ENCODE measurements at regions not wholly inside any gene's neighbourhood (a gene's known extent, or its start where the extent isn't known, plus 50 kb on each side); places are given as distances from the start of the nearest gene placed in this dataset.

- no peak for DNase-seq
Observed at GRCh38 chr7:67406976-67407375, 410.3 kb downstream of the TYW1 start.

GRCh38 chr7:67407392-67408071 lies 410.9 kb downstream of the TYW1 start:
- DNase-seq, result no peak

More at GRCh38 chr7:67406976-67407375, 410.3 kb downstream of the TYW1 start:
- in situ Hi-C loops (cut with MboI; ENCODE audit: low pct_unique_long_range_greater_than_20kb, low sequenced_read_pairs), result no loop called here

DNA sequence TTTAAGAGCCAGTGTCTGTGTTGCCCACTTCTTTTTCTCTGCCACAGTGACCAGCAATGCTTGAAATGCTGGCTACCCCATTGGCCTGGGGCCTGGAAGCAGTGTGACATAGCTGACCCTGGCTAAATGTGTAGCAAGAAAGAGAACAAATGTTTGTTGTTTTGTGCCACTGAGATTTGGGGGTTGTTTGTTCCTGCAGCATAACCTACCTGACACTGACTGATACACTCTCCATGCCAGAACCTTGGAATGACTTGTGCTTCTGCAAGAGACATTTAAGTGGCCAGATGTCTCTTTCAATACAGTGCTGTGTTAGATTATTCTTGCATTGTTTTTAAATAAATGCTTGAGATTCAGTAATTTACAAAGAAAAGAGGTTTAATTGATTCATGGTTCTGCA lies 411.5 kb downstream of the TYW1 start:
- DNase-seq, result no peak
- in situ Hi-C loops (cut with MboI; ENCODE audit: low pct_unique_long_range_greater_than_20kb, low sequenced_read_pairs), result no loop called here

More at GRCh38 chr7:67407392-67408071, 410.9 kb downstream of the TYW1 start:
- in situ Hi-C loops (cut with MboI; ENCODE audit: low pct_unique_long_range_greater_than_20kb, low sequenced_read_pairs), result no loop called here

GRCh38 chr7:67413670-67414069 lies 417.0 kb downstream of the TYW1 start:
- in situ Hi-C loops (cut with MboI; ENCODE audit: low pct_unique_long_range_greater_than_20kb, low sequenced_read_pairs), result no loop called here
- DNase-seq, result no peak

- in situ Hi-C loops (cut with MboI; ENCODE audit: low pct_unique_long_range_greater_than_20kb, low sequenced_read_pairs), result no loop called here
- DNase-seq, result no peak
Observed at GRCh38 chr7:67414858-67415257, 418.2 kb downstream of the TYW1 start.

DNA sequence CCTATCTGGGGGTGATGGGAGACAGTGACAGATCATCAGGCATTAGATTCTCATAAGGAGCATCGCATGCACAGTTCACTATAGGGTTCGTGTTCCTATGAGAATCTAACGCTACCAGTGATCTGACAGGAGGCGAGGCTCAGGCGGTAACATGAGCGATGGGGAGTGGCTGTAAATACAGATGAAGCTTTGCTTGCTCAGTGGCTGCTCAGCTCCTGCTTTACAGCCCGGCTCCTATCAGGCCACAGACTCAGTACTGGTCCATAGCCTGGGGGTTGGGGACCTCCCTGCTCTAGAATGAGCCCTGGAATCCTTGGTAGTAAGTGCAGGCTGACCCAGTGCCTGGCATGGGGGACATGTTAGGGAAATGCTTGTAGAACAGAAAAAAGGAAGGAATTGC lies 426.0 kb downstream of the TYW1 start:
- no peak for DNase-seq
- in situ Hi-C loops (cut with MboI; ENCODE audit: low pct_unique_long_range_greater_than_20kb, low sequenced_read_pairs), result no loop called here

DNA sequence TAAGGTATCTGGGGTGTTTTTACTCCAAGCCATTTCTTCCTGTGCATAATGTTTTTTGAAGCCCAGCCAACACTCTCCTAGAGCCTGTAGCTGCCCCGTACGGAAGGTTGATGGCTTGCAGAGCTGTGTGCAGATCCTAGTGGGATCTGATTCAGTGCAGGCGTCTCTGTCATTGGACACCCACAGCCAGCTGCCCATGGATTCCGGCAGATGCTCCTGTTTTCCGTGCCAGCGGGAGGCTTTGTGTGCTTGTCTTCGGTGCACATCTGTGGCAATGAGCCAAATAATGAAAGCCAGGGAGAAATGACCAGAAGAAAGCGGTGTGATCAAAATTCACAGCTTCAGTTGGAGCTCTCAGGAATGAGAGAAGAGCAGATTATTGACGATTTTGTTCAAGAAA lies 426.4 kb downstream of the TYW1 start:
- in situ Hi-C loops (cut with MboI; ENCODE audit: low pct_unique_long_range_greater_than_20kb, low sequenced_read_pairs), result no loop called here
- no peak for DNase-seq

DNA sequence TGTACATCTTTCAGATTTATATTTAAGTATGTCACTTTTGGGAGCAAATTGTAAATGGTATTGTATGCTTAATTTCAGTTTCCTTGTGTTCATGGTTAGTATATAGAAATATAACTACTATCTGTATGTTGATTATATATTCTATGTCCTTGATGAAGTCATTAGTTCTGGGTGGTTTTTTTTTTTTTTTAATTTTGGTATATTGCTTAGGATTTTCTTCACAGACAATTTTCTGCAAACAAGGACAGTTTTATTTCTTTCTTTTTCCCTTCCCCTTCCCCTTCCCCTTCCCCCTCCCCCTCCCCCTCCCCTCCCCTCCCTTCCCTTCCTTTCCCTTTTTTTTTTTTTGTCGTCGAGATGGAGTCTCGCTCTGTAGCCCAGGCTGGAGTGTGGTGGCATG lies 430.0 kb downstream of the TYW1 start:
- DNase-seq, result no peak
- in situ Hi-C loops (cut with MboI; ENCODE audit: low pct_unique_long_range_greater_than_20kb, low sequenced_read_pairs), result no loop called here

DNA sequence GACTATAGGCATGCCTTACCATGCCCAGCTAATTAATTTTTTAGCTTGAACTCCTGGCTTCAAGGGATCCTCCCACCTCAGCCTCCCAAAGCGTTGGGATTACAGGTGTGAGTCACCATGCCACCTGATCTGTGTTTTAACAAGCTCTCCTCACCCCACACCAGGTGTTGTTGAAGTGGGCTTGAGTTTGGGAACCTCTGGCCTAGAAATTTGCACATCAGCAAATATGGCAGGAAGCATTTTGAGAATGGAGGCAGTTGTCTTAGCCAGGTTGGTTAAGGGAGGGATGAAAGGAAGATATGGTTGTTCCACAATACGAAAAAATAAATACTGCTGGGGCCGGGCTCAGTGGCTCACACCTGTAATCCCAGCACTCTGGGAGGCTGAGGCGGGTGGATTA lies 433.1 kb downstream of the TYW1 start:
- in situ Hi-C loops (cut with MboI; ENCODE audit: low pct_unique_long_range_greater_than_20kb, low sequenced_read_pairs), result no loop called here
- no peak for DNase-seq

GRCh38 chr7:67432536-67433234 lies 436.1 kb downstream of the TYW1 start:
- in situ Hi-C loops (cut with MboI; ENCODE audit: low pct_unique_long_range_greater_than_20kb, low sequenced_read_pairs), result no loop called here
- no peak for DNase-seq

- in situ Hi-C loops (cut with MboI; ENCODE audit: low pct_unique_long_range_greater_than_20kb, low sequenced_read_pairs), result no loop called here
- no peak for DNase-seq
Observed at GRCh38 chr7:67435894-67436535, 439.4 kb downstream of the TYW1 start.

- in situ Hi-C loops (cut with MboI; ENCODE audit: low pct_unique_long_range_greater_than_20kb, low sequenced_read_pairs), result no loop called here
- DNase-seq, result no peak
Observed at GRCh38 chr7:67438198-67438882, 441.7 kb downstream of the TYW1 start.

GRCh38 chr7:67438913-67439505 lies 442.4 kb downstream of the TYW1 start:
- DNase-seq, result no peak
- in situ Hi-C loops (cut with MboI; ENCODE audit: low pct_unique_long_range_greater_than_20kb, low sequenced_read_pairs), result no loop called here

- DNase-seq, result no peak
- in situ Hi-C loops (cut with MboI; ENCODE audit: low pct_unique_long_range_greater_than_20kb, low sequenced_read_pairs), result no loop called here
Observed at GRCh38 chr7:67440321-67440720, 443.7 kb downstream of the TYW1 start.

DNA sequence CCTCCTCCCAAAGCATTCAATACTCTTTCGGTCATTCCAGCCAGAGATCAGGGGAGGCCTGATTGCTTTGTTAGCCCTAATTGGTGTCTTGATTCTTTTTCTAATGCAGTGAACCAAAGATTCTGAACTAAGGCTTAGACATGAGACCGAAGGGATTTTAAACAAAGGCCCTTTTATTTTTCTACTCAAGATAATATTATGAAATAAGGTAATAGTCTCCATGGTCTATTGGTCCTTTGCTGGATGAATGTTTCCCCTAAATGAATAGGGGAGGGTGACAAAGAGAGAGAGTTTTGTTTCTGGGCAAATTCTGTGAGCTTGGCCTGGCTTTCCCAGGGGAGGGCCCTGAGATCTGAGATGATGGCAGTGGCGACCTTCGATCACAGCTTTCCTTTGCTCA lies 449.1 kb downstream of the TYW1 start:
- no peak for DNase-seq
- in situ Hi-C loops (cut with MboI; ENCODE audit: low pct_unique_long_range_greater_than_20kb, low sequenced_read_pairs), result no loop called here

GRCh38 chr7:67447297-67447696 lies 450.7 kb downstream of the TYW1 start:
- DNase-seq, result no peak
- in situ Hi-C loops (cut with MboI; ENCODE audit: low pct_unique_long_range_greater_than_20kb, low sequenced_read_pairs), result no loop called here

DNA sequence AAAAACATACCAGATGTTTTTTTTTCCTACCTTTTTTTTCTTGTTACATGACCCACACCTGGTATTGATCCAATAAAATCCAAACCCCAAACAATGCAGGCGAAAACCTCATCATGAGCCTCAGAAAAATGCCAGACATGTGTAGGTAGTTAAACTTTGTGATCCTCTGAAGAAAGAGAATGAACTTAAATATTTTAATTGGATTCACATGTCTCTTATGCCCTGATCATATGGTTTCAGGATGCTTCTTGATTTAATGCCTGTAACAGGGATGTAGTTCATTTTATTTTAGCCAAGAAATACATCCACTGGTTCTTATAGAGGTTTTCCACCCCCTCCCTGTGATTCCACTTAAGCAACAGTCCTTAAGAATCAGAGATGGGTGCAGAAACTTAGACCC lies 451.6 kb downstream of the TYW1 start:
- no peak for DNase-seq
- in situ Hi-C loops (cut with MboI; ENCODE audit: low pct_unique_long_range_greater_than_20kb, low sequenced_read_pairs), result no loop called here

DNA sequence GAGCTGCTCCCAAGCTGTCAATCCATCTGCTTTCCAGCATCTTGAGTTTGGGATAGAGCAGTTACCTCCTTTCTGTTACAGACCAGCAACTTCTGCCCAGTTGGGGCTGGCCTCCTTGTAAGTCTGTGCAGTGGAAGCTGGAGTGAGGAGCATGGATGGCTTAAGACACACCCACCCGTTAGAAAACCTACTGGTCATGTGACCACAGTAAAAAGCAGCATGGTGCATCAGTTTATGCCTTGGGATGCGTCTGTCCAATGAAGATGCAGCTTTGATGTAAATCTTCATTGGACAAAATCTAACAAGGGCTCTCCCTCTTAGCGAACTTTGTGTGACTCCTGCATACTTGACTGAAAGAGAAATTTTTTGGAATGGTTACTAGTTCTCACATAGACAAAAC lies 453.5 kb downstream of the TYW1 start:
- no peak for DNase-seq
- in situ Hi-C loops (cut with MboI; ENCODE audit: low pct_unique_long_range_greater_than_20kb, low sequenced_read_pairs), result no loop called here

DNA sequence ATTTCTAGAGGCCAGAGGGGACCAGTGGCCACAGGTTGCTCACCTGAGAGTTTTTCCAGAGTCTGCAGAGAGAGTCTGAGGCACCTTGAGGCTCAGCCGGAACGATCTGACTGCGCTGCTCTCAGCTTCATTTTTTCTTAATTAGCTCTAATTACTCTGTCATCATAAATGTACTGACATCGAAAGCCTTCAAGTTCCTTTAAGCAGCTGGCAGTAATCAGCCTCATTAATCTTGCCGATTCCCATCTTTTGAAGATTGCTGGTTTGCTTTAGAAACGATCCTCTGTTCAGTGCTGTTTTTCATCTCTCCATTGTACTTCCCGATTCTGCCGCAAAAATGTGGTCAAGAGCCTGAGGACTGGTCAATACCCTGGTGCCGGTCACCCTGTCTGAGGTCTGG lies 454.7 kb downstream of the TYW1 start:
- in situ Hi-C loops (cut with MboI; ENCODE audit: low pct_unique_long_range_greater_than_20kb, low sequenced_read_pairs), result no loop called here
- DNase-seq, result no peak

Measured in KBM-7 (cell line).